HepG2 (cell line): ENCODE measurements at regions not wholly inside any gene's neighbourhood (a gene's known extent, or its start where the extent isn't known, plus 50 kb on each side); places are given as distances from the start of the nearest gene placed in this dataset.
"Not testable (repeated sequence)": the region's sequence is repeated elsewhere in the genome, so short reads cannot be mapped to it uniquely, and the experiment has no call there.

ENCODE experiments used
- ATAC-seq: fragments of 200-7000 bp; cut with Tn5 transposase; 3 replicates; pipeline ENCODE4 v1.9.1; 2020; ENCODE audit warnings: mild to moderate bottlenecking, moderate library complexity
- BruUV-seq: library from RNA; stranded (reverse); fragments of 400-500 nt; replicated peaks from 2 replicates; lab custom pipeline; 2021; lab: Mats Ljungman, UMichigan
- CTCF ChIA-PET: fragments of 300-600 bp; formaldehyde crosslinking; extraction: SDS; loops from one replicate; lab custom pipeline; 2021; ENCODE audit warnings: low total read pairs, inconsistent platforms, low intra/inter-chr PET ratio; lab: Yijun Ruan, JAX
- POLR2A ChIA-PET: fragments of 350-600 bp; sonication (Branson Sonifier 250); formaldehyde crosslinking; loops from one replicate; lab custom pipeline; 2020; ENCODE audit warnings: antibody characterized with exemption, inconsistent platforms; lab: Yijun Ruan, JAX
- DNase-seq: peaks from one replicate; pipeline ENCODE4 v3.0.0-alpha.2; 2015; ENCODE audit warnings: low spot score
- FAIRE-seq: peaks from 3 replicates; lab custom pipeline; 2011; peaks lifted over from hg19 to GRCh38; lab: Jason Lieb, UNC
- H2AFZ ChIP-seq: one replicate; pipeline ENCODE4 v1.6.1; 2011; ENCODE audit warnings: low read length, inconsistent platforms
- H3K27ac ChIP-seq: fragments of 300-600 bp; 3 replicates; pipeline ENCODE4 v1.8.0; 2011; ENCODE audit warnings: mixed run types, mild to moderate bottlenecking, mixed read lengths, low read length, inconsistent platforms; ENCODE audit not compliant: insufficient read depth; ENCODE audit errors: extremely low read length
- H3K27me3 ChIP-seq, 2 experiments: fragments of 200-600 bp in 1 of 2; 2 replicates in 1 of 2; 3 replicates in 1 of 2; pipeline versions ENCODE4 v1.6.0 to v1.8.0; 2011; ENCODE audit warnings: low read length in 2 of 2, mild to moderate bottlenecking in 2 of 2, moderate library complexity in 2 of 2, inconsistent platforms in 1 of 2; ENCODE audit not compliant: insufficient read depth in 2 of 2, control insufficient read depth in 1 of 2
- H3K36me3 ChIP-seq, 2 experiments: fragments of 200-600 bp in 1 of 2; replicated peaks in 1 of 2; 2 replicates in 1 of 2; 3 replicates in 1 of 2; pipeline versions ENCODE4 v1.5.1 to v1.8.0; 2011; ENCODE audit warnings: low read length in 2 of 2, inconsistent platforms in 1 of 2; ENCODE audit not compliant: insufficient read depth in 2 of 2, control insufficient read depth in 1 of 2
- H3K4me1 ChIP-seq: 2 replicates; pipeline ENCODE4 v1.5.1; 2012; ENCODE audit warnings: low read length, inconsistent platforms; ENCODE audit not compliant: insufficient read depth
- H3K4me2 ChIP-seq: 2 replicates; pipeline ENCODE4 v1.6.0; 2011; ENCODE audit warnings: low read depth, low read length, inconsistent platforms
- H3K4me3 ChIP-seq, 3 experiments: fragments of 200-600 bp in 1 of 3; sonication (generic), shearing (Covaris generic) in 1 of 3; replicated peaks in 1 of 3; 2 replicates each; pipeline ENCODE4 v1.5.1; 2011 to 2016; ENCODE audit warnings: low read length in 3 of 3, inconsistent platforms in 2 of 3, low read depth in 2 of 3, mild to moderate bottlenecking in 2 of 3, control low read depth in 1 of 3, mixed read lengths in 1 of 3; ENCODE audit not compliant: insufficient read depth in 1 of 3
- H3K79me2 ChIP-seq: one replicate; pipeline ENCODE4 v1.6.1; 2011; ENCODE audit warnings: low read length, inconsistent platforms; ENCODE audit not compliant: insufficient read depth
- H3K9ac ChIP-seq: 2 replicates; pipeline ENCODE4 v1.6.0; 2011; ENCODE audit warnings: mild to moderate bottlenecking, low read depth, low read length, inconsistent platforms; ENCODE audit not compliant: insufficient read depth
- H3K9me3 ChIP-seq: 2 replicates; pipeline ENCODE4 v1.5.1; 2012; ENCODE audit warnings: mild to moderate bottlenecking, low read length
- H4K20me1 ChIP-seq: 2 replicates; pipeline ENCODE4 v1.6.0; 2011; ENCODE audit warnings: inconsistent platforms, mild to moderate bottlenecking, low read length, moderate library complexity; ENCODE audit not compliant: insufficient read depth
- CENPX ChIP-seq: sonication (generic); formaldehyde crosslinking; IDR thresholded peaks from 2 replicates; pipeline ENCODE4 v1.9.0; 2021; ENCODE audit warnings: mild to moderate bottlenecking, missing genetic modification reagents, moderate library complexity
- CHD4 ChIP-seq: fragments of 200-600 bp; sonication (generic); IDR thresholded peaks from 2 replicates; pipeline ENCODE4 v1.7.0; 2017; ENCODE audit warnings: mild to moderate bottlenecking, low read length, borderline replicate concordance
- MBD4 ChIP-seq: IDR thresholded peaks from 2 replicates; pipeline ENCODE4 v1.6.1; 2012; ENCODE audit warnings: low read length, inconsistent platforms, borderline replicate concordance
- POLR2AphosphoS5 ChIP-seq: IDR thresholded peaks from 2 replicates; pipeline ENCODE4 v1.6.1; 2012; ENCODE audit warnings: low read depth, low read length
- PRDM4 ChIP-seq: sonication (generic); formaldehyde crosslinking; IDR thresholded peaks from 2 replicates; pipeline ENCODE4 v1.9.0; 2021; ENCODE audit warnings: missing genetic modification reagents, borderline replicate concordance
- RCOR2 ChIP-seq: IDR thresholded peaks from 2 replicates; pipeline ENCODE4 v1.6.1; 2016; ENCODE audit warnings: missing biosample characterization, missing genetic modification reagents
- RFX5 ChIP-seq: IDR thresholded peaks from 2 replicates; pipeline ENCODE4 v1.6.1; 2011; ENCODE audit warnings: low read depth, low read length, improper control_type of control experiment
- YEATS4 ChIP-seq: sonication (generic); formaldehyde crosslinking; IDR thresholded peaks from 2 replicates; pipeline ENCODE4 v1.4.0; 2020; ENCODE audit warnings: missing genetic modification reagents, borderline replicate concordance
- ZBTB37 ChIP-seq: sonication (generic); formaldehyde crosslinking; IDR thresholded peaks from 2 replicates; pipeline ENCODE4 v1.4.0; 2020; ENCODE audit warnings: mild to moderate bottlenecking, missing genetic modification reagents
- ZBTB46 ChIP-seq: sonication (generic); formaldehyde crosslinking; IDR thresholded peaks from 2 replicates; pipeline ENCODE4 v1.4.0; 2020; ENCODE audit warnings: mild to moderate bottlenecking, missing genetic modification reagents, borderline replicate concordance
- ZNF766 ChIP-seq: sonication (generic); formaldehyde crosslinking; IDR thresholded peaks from 2 replicates; pipeline ENCODE4 v1.5.0; 2020; ENCODE audit warnings: missing genetic modification reagents, borderline replicate concordance
- WGBS: methylation state at CpG from one replicate; pipeline ENCODE4 v1.1.6; 2017; ENCODE audit warnings: low lambda C conversion rate; 5-methylcytosine and 5-hydroxymethylcytosine counted together
- in situ Hi-C: cut with HindIII; loops from 2 replicates; pipeline ENCODE4 v1.10.0; 2017; ENCODE audit warnings: low pct_unique_long_range_greater_than_20kb; ENCODE audit not compliant: extremely low pct_ligation_motif_present
- intact Hi-C: fragments of 100-400 bp; cut with micrococcal nuclease; formaldehyde crosslinking; loops from one replicate; pipeline ENCODE4 v1.10.0; 2022; ENCODE audit not compliant: unreplicated experiment

- no peak for TF ChIP-seq ZBTB46 (CRISPR knock-in tag)
Observed at GRCh38 chr1:112817555-112818373, 102.6 kb upstream of the PPM1J start (continued).

- H3K36me3 ChIP-seq: no peaks in the 10 kb centered on the region
- intact Hi-C loops (no loop called here), in situ Hi-C loops (no loop called here)
- H3K9me3 ChIP-seq: no peaks in the 10 kb centered on the region
- ChIA-PET POLR2A (no interaction called here), CTCF (no interaction called here)
- H2AFZ ChIP-seq: no peak overlapping the region
- TF ChIP-seq RFX5 (no peak), PRDM4 (CRISPR knock-in tag) (no peak), YEATS4 (no peak), CENPX (CRISPR knock-in tag) (no peak), RCOR2 (CRISPR knock-in tag) (no peak), ZNF766 (CRISPR knock-in tag) (no peak), POLR2AphosphoS5 (no peak), ZBTB37 (CRISPR knock-in tag) (no peak), CHD4 (no peak), MBD4 (no peak)
- no peak overlapping the region for H3K4me3 ChIP-seq
- H3K4me2 ChIP-seq: no peak overlapping the region
- no peak overlapping the region for H3K27ac ChIP-seq
- no TSS peak for BruUV-seq
- H3K9ac ChIP-seq: no peak overlapping the region
- peaks cover 0 to 7% of the 10 kb centered on the region in 2 experiments; a peak in 1 of 5 replicates for H3K27me3 ChIP-seq
- no peaks in the 10 kb centered on the region for H4K20me1 ChIP-seq
- FAIRE-seq (no peak), DNase-seq (no peak), ATAC-seq (no peak)
- 45% methylated on average over 5 of the region's 5 CpGs for WGBS
- no peaks in the 10 kb centered on the region for H3K4me1 ChIP-seq
- H3K79me2 ChIP-seq: no peaks in the 10 kb centered on the region
Observed at GRCh38 chr1:112815376-112815775, 100.2 kb upstream of the PPM1J start.

- H2AFZ ChIP-seq, POLR2A ChIA-PET, H3K4me3 ChIP-seq, intact Hi-C loops, H3K27me3 ChIP-seq, ATAC-seq, in situ Hi-C loops, CTCF ChIA-PET, H3K27ac ChIP-seq, H4K20me1 ChIP-seq, H3K4me1 ChIP-seq, FAIRE-seq, H3K9me3 ChIP-seq, H3K4me2 ChIP-seq, H3K36me3 ChIP-seq, BruUV-seq, H3K9ac ChIP-seq, DNase-seq, H3K79me2 ChIP-seq: not testable (repeated sequence)
- 67% methylated on average over 8 of the region's 8 CpGs for WGBS
Observed at GRCh38 chr1:112814645-112815044, 99.5 kb upstream of the PPM1J start.
